ENCODE measurements at regions not wholly inside any gene's neighbourhood (a gene's known extent, or its start where the extent isn't known, plus 50 kb on each side); places are given as distances from the start of the nearest gene placed in this dataset.

GRCh38 chr6:1045239-1045638, 266.7 kb upstream of the FOXQ1 start:
- 27% methylated on average over 2 of the region's 2 CpGs for WGBS (ENCODE audit: insufficient coverage, insufficient replicate concordance, low lambda C conversion rate, missing lambda C conversion rate)
- H3K27me3 ChIP-seq (replicated peaks in 1 of 2; ENCODE audit: control insufficient read depth in 2 of 2, insufficient read depth in 2 of 2, low read length in 1 of 2): peaks cover 4 to 9% of the 10 kb centered on the region in 2 experiments; a peak in 3 of 4 replicates
- H3K36me3 ChIP-seq (ENCODE audit: control insufficient read depth in 2 of 2, insufficient read depth in 2 of 2, low read length in 1 of 2): no peaks in the 10 kb centered on the region
- in situ Hi-C loops (cut with MboI) (no loop called here), intact Hi-C loops (cut with micrococcal nuclease; ENCODE audit: unreplicated experiment) (no loop called here)
- ChIA-PET CTCF (no interaction called here), POLR2A (no interaction called here), SMC1A (ENCODE audit: uncharacterized antibody, unreplicated experiment) (no interaction called here), RAD21 (ENCODE audit: unreplicated experiment) (no interaction called here)
- FAIRE-seq: no peak
- no peak overlapping the region for H3K27ac ChIP-seq (ENCODE audit: control insufficient read depth, insufficient read depth)
- no peak overlapping the region for H3K4me3 ChIP-seq
- H3K79me2 ChIP-seq (ENCODE audit: control insufficient read depth, insufficient read depth, low read length): no peaks in the 10 kb centered on the region
- H4K20me1 ChIP-seq (ENCODE audit: control insufficient read depth, insufficient read depth): no peaks in the 10 kb centered on the region; the same call in 1 of the 2 replicates
- no peaks in the 10 kb centered on the region for H3K4me1 ChIP-seq (ENCODE audit: control insufficient read depth, insufficient read depth, low read length)
- H3K4me2 ChIP-seq (ENCODE audit: control insufficient read depth, insufficient read depth): no peak overlapping the region
- BruUV-seq (replicated peaks): no TSS peak
- no peak for ATAC-seq
- no peak for TF ChIP-seq WRNIP1 (IDR thresholded peaks at IDR 0.05; ENCODE audit: borderline replicate concordance, low read depth, low read length)
- TF ChIP-seq CTCF (IDR thresholded peaks at IDR 0.05 in 2 of 3, conservative IDR thresholded peaks at IDR 0.05 in 1 of 3; ENCODE audit: control insufficient read depth in 2 of 3, extremely low read depth in 1 of 3, insufficient read depth in 1 of 3, low read depth in 3 of 3, low read length in 3 of 3): no peak
- TF ChIP-seq CHD1 (IDR thresholded peaks at IDR 0.05; ENCODE audit: low read depth, low read length): no peak
- no peak for TF ChIP-seq STAT3 (IDR thresholded peaks at IDR 0.05; ENCODE audit: low read depth, low read length)
- no peak for TF ChIP-seq ESRRA (IDR thresholded peaks at IDR 0.05; ENCODE audit: low read length)
- no peak for TF ChIP-seq YBX1 (IDR thresholded peaks at IDR 0.05)
- TF ChIP-seq RAD21 (IDR thresholded peaks at IDR 0.05; ENCODE audit: insufficient read depth, low read depth, low read length): no peak
- no peak for TF ChIP-seq TARDBP (IDR thresholded peaks at IDR 0.05; ENCODE audit: borderline replicate concordance)
- no peak for TF ChIP-seq EZH2 (IDR thresholded peaks at IDR 0.05; ENCODE audit: borderline replicate concordance, control insufficient read depth, low read depth, low read length)
- TF ChIP-seq NFYB (IDR thresholded peaks at IDR 0.05; ENCODE audit: insufficient read depth, low read depth, low read length): no peak
- TF ChIP-seq USF1 (IDR thresholded peaks at IDR 0.05; ENCODE audit: borderline replicate concordance, extremely low read length, insufficient read depth, low read depth, low read length): no peak
- TF ChIP-seq CUX1 (IDR thresholded peaks at IDR 0.05; ENCODE audit: insufficient replicate concordance, low read depth, low read length): no peak
- no peak for TF ChIP-seq RELB (IDR thresholded peaks at IDR 0.05; ENCODE audit: low read depth)
- TF ChIP-seq PKNOX1 (IDR thresholded peaks at IDR 0.05): no peak
- H3K9ac ChIP-seq (ENCODE audit: control insufficient read depth, insufficient read depth, low read length): no peak overlapping the region
- no peak for DNase-seq (ENCODE audit: low read depth, low spot score)
- H3K9me3 ChIP-seq (replicated peaks; ENCODE audit: control insufficient read depth, insufficient read depth, low read length): no peaks in the 10 kb centered on the region; the same call in 2 of the 3 replicates
- H2AFZ ChIP-seq (ENCODE audit: control insufficient read depth, low read depth, low read length): no peak overlapping the region

All from GM12878 (cell line).